ENCODE measurements at regions not wholly inside any gene's neighbourhood (a gene's known extent, or its start where the extent isn't known, plus 50 kb on each side); places are given as distances from the start of the nearest gene placed in this dataset.

GRCh38 chr12:83690465-83690864, 1003.8 kb downstream of the TMTC2 start:
- TF ChIP-seq CTCF (IDR thresholded peaks at IDR 0.05) (no peak), POLR2A (IDR thresholded peaks at IDR 0.05) (no peak), POLR2AphosphoS5 (IDR thresholded peaks at IDR 0.05) (no peak), EP300 (IDR thresholded peaks at IDR 0.05) (no peak)

All from sigmoid colon (tissue), 4 donors.